Ramos (cell line): ENCODE measurements at regions not wholly inside any gene's neighbourhood (a gene's known extent, or its start where the extent isn't known, plus 50 kb on each side); places are given as distances from the start of the nearest gene placed in this dataset.

Experiments used
- in situ Hi-C: fragments of 300-500 bp; cut with MboI; formaldehyde crosslinking; loops from one replicate; pipeline ENCODE4 v1.14.3; 2022; ENCODE audit warnings: low sequenced_read_pairs; ENCODE audit not compliant: unreplicated experiment

DNA sequence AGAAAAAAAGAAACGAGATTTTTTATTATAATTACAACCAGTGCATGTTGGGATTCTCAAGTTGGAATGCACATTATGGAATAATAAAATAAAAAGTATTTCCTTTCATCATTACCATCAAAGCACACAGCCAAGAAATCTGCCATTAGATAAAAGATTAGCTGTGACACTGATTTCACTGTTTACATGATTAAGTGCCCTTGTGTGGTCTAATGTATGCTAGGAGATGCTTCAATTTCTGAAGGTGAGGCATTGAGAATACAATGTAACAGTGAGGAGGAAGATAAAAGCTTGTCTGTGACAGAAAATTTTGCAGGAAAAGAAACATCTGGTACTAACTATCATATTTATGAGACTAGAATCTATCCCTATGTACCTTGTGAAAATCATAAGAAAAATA lies 409.7 kb upstream of the PRMT6 start:
- in situ Hi-C loops = no loop called here

DNA sequence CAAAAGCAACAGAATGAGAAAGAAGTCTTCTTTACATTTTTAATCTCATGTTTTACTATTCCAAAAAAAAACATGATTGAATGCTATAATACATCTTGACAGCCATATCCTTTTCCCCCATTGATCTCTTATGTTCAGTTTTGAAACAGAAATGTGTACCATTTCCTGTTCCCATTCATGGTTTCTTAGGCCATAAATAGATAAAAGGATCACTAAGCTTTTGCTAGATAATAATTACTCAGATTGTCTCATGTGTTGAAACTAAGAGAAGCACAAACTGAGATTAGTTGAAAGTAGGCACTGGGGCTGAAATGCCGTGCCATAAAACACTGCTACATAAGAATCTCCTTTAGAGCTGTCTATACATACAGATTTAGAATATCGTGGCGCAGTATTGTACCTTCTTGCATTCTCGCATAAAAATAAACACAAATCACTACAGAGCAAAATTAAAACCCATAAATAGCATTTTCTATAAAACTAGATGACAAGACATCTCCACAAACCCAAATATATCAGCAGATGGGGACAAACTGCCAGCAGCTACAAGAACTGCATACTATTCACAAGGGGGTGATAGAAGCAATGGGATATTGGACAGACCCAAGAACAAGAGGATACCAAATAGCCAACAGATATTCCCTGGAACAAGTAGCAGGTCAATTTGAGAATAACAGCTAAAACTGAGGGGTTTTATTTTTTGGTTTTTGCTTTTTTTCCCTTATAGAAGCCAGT lies 405.3 kb upstream of the PRMT6 start:
- in situ Hi-C loops = no loop called here

DNA sequence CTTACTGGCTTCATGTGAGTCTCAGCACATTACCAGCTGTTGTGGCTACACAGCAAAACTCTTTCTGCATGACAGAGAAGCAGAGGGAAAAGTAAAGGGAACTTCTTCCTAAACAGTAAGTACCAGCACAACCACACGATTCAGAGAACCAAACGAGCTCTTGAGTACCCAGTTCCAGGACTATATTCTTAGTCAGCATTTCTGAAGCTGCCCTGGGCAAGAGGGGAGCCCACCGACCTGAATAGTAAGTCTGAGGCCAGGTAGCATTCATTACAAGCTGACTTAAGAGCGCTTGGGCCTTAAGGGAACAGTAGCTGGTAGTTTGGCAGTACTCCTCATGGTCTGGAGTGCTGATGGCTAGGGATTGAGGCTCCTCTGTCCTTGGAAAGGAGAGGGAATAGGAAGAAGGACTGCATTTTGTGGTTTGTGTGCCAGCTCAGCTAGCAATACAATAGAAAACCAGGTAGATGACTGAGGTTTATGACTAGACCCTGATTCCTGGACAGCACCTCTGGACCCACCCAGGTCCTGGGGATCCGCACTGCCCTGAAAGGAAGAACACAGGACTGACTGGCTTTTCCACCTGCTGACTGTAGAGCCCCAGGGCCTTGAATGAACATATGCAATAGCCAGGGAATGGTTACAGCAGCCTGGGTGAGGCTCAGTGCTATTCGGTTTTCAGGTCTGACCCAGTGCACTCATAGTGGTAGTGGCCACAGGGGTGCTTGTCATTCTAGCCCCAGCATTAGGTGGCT lies 396.8 kb upstream of the PRMT6 start:
- in situ Hi-C loops = no loop called here

DNA sequence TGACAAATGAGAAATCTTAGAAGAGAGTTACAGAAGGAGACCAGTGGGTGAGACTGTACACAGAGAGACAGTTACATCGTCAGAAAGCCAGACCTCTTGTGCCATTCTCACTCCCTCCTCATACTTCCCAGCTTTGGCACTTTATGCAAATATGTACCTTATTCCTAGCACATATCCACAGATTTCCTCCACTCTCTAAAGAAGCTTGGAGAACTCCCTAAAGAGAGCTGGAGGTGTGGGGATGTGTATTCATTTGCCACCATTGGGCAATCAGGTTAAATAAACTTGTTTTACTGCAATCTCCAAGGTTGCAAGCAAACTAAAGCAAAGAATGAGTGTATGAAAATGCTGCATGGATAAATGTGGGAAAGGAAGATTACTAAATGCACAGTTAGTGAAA lies 380.9 kb upstream of the PRMT6 start:
- in situ Hi-C loops = no loop called here

DNA sequence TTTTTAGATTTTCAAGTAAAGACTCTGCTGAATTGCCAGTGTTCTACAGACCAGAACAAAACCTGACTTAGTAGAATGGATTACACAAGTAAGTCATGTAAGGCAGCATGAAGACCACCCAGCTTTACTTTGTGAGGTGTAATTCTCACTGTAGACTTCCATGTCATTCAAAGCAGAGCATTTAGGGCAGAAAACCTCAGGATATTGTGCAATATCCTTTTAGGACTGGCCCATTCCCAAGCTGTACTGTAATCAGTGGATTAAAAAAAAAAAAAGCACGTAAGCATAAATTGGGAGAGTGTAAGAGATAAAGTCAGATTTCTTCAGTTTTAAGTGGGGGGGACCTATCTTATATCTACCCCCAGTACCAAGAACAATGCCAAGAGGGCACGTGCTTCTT lies 380.5 kb upstream of the PRMT6 start:
- in situ Hi-C loops = no loop called here

DNA sequence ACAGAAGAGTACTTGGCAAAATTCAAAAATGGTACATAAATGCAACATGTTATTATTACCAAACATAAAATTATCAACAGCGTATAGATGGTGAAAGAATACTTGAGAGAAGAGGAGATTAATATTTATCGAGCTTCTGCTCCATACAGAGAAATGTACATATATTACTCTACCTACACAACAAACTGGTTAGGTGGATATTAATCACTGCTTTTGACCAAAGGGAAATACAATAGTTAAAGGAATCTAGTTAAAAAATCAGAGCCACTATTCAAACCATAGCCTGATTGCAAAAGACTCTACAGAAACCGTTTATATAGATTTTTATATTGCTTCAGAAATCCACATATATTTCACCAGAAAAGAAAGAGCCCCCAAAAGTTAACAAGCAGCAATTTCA lies 379.3 kb upstream of the PRMT6 start:
- in situ Hi-C loops = no loop called here

DNA sequence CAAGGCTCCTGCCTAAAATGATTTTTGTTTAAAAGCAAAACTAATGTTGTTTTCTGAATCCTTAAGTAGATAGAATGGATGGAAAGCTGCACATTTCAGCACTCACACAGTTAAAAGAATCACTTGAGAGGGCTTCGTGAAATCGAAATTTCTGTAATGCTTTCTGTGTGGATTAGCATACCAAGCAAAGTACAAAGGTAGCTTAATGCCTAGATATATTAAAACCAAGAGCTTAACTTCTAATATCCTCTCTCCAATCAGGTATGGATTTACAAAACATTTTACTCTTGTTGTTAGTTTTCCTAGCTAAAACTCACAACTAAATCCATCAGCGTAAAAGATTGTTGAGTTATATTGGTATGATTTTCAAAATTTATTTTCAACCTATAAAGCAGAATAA lies 378.8 kb upstream of the PRMT6 start:
- in situ Hi-C loops = no loop called here

DNA sequence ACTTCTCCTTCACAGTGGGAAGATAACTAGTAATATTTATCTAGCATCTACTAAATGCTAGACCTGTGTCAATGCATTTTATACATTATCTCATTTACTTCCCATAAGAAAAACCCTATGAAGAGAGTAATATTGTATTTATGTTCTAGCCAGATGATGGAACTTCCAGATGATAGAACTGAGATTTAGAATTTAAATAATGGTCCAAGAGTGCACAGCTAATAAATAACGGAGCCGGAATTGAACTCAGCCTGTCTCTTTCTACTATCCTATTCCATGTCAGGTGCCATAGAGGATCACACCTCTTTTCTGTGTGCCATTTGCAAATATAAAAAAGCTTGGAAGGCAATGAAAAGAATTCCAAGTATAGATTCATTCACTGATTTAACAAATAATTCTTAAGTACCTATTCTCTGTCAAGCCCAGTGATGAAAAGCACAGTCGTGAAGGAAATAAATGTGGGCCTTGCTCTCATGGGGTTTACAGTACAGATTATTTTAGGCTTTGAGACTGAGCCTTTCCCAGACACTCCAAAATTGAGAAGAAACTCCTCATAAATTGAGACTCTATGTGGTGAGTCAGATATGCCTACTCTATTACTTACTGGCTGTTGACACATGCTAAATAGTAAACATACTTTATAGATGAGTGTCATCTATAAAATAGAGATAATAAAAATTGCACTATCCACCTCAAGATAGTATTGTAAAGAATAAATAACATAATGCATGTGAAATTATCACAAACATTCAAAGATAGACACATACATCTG lies 378.0 kb upstream of the PRMT6 start:
- in situ Hi-C loops = no loop called here

DNA sequence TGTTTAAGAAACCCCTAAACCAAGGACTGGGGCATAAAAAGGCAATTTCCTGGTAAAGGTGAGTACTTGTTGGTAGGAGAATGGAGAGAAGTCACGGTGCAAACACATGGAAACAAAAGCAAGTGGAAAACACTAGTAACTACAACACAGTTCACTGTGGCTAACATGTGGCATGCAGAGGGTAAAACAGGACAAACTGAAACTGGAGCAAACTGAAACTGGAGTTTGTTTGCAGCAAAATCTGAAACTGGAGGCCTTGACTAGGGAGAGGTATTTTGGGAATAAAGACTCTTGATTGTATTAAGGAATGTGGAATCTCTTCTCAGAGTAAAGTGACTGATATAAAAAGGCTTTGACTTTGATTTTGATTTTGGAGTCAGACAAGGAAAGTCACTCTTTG lies 376.3 kb upstream of the PRMT6 start:
- in situ Hi-C loops = no loop called here

DNA sequence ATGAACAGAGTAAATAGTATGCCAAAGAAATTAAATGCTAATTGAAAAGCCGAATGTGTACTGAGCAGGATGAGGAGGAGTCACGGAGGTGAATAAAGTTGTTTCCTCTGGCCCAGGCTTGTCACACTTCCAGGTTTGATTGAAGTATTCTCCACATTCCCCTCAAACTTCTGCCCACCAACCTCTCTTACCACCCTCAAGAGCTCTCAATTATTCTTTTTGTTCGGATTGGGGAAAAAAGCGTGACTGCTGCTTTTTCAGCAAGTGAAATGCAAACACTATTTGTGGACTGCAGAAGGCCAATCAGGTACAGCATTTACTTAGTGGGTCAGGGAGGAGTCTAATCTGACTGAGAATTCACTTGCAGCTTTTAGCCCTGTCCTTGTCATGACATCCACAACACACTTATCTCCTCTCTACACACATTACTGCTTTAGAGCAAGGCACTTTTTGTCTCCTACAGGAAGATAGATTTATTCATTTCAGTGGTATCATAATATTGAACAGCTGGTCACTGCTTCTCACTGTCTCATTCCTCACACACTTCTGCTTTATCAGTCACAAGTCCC lies 375.6 kb upstream of the PRMT6 start:
- in situ Hi-C loops = no loop called here

DNA sequence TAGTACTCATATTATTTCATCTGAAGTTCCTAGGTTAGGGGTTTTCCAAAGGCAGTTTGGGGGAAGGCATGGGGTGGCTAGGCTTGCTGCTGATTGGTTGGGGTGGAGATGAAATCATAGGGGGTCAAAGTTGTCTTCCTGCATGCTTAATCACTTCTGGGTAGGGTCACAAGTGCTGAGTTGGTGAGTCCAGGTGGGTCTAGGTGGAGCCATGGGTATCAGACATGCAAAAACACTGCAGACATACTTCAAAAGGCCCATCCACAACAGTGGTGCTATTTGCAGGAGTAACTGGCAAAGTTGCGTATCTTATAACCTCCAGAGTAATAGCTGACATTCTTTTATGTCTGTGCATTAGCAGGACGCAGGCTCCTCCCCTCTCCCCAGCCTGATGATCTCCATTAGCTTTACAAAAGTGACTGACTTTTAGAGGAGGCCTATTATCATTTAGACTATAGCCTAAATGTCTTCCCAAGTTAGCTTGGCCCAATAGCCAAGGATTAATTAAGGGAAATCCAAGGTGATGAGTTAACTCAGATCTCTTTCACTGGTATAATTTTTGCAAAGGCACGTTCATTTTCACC lies 374.4 kb upstream of the PRMT6 start:
- in situ Hi-C loops = no loop called here

DNA sequence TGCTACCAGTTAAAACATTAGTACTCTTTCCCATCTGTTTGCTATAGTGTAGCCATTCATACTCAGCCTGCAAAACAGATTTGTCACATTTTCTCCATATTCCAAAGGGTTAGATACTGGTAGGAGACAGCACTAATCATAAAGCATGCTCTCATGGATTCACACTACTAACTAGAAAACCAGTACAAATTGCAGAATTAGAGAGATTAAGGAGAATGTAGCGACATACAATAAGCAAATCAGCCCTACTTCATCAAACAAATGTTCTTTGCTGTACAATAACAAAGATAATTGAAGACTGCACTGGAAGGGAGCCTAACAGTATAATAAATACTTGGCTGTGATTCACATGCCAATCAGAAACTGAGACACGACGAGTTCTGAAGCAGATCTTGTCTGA lies 368.0 kb upstream of the PRMT6 start:
- in situ Hi-C loops = no loop called here

DNA sequence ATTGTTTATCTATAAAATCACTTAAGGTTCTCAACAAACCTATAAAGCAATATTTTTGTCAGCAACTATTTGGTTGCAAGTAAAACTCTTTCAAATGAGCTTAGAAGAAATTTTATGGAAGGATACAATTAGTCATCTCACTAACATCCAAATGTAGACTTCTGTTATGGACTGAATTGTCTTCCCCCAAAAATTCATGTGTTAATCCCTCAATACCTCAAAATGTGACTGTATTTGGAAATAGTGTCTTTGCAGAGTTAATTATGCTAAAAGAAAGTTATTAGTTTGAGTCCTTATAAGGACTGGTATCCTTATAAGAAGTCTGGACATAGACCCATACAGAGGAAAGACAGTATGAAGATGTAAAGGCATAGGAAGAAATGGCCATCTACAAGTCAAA lies 357.8 kb upstream of the PRMT6 start:
- in situ Hi-C loops = no loop called here

DNA sequence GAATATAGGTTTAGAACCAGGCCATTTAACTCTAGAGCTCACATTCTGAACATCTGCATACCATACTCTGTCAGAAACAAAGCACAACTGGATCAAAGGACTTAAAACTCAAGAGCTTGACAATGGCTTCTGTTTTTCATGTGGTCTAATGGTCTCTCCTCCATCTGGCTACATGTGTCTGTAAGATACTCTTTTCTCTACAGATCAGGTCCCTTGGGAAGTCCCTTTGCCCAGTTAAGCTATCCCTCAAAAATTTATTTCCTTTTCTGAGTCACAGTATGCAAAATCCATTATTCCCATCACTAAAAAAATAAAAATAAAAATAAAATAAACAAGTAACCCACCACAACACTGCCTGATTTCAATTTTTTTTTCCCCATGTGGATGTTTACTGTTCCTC lies 357.0 kb upstream of the PRMT6 start:
- in situ Hi-C loops = no loop called here

DNA sequence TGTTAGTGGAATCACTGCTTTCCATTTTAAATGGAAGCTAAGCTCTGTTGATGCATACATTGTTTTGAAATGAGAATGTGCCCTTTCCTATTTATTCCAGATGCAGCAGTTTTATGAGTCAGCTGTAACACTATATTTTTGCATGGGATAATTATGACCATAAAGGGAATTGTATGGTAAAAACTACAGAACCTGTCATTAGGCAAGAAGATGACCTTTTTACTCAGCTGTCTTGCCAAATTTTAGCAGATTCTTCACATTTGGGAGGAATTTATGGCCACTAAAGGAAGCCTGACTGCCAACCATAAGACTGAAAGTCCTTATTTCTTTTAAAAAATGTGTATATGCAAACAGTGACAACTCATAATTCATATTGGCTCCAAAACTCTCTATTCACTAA lies 356.3 kb upstream of the PRMT6 start:
- in situ Hi-C loops = no loop called here

DNA sequence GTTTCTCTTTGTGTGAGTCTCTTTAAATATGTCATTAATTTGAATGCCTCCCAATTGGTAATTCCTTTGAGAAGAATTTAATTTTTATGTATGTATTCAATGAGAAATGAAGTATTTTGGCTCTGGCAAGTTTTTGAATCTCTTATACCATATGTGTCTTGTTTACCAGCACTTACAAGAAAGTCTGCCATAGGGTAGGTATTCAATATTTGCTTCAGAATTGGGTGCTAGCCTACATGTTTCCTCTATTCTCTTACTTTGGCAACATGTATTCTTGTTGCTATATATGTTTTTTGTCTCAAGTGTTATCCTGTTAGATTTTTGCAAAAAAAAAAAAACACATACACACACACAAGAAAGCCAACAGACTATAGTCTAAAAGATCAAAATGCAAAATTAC lies 350.5 kb upstream of the PRMT6 start:
- in situ Hi-C loops = no loop called here

DNA sequence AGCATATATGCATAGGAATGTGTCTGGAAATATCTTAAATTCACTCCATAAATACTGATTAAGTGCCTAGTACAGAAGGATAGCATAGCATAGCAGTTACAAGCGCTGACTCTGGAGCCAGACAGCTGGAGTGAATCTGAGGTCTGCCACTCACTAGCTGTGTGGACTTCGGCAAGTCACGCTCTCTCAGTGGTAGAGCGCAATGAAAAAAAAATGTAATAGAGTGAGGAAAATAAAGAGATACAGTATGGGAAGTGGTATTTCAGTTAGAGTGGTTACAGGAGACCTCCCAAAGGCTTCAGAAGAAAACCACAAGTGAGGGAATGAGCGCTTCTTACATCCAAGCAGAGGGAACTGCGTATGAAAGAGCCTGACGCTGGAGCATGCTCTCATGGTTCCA lies 338.9 kb upstream of the PRMT6 start:
- in situ Hi-C loops = no loop called here

DNA sequence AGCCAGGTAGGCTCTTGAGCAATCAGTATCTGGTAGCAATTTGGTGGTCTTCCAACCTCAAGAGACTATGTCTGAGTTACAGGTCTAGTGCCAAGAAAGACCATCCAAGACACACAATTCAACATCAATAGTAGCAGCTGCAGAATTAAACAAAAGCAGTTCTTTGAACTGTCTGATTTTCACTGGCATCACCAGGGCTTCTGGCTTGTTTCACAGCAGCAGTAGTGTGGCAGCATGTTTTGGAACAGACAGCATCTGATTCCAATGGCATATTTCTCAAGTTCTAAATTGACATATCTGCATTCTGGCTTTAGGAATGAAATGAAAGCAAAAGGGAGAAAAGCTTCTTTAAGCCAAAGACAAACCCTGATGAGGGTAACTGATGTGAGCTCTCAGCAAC lies 334.7 kb upstream of the PRMT6 start:
- in situ Hi-C loops = no loop called here

DNA sequence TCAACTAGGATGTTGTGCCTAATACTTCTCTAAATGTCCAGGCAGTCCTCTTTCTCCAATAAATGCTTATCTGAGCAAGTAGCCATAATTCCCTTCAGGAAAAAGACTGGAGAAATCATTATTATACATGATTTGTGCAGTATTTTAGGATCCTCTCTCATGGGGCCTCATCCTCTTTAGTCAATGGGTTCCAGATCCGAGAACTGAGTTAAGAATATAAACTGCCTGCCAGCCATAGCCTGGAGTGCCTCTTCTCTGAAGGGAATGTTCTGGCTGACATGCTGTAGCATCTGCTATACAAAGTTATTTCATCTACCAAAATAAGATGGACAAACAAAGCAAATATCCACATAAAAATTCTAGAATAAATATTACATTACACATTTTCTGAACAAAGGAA lies 334.0 kb upstream of the PRMT6 start:
- in situ Hi-C loops = no loop called here

DNA sequence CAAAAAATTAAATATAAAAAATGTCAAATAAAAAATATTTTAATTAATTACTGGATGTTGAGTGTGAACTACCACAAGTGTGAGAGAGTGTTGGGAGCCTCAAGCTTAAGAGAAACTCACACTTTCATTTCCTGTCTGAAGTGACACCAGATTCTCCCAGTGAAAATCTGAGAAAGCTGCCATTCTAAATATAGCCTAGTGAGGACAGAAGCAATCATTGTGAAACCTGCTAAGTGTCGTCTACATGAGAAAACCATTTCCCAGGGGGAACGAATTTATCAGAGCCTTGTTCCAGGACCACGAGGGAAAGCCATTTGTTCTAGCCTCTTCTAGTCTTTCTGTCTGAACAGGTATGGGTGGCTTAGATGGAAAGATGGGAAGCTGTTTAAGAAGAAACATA lies 329.3 kb upstream of the PRMT6 start:
- in situ Hi-C loops = no loop called here
